Activated CD4-positive, CD25-positive, alpha-beta regulatory T cell treated with anti-CD3 and anti-CD28 coated beads, Interleukin-2, amount 50 U/mL, for 24 hours (primary cell): ENCODE measurements at regions not wholly inside any gene's neighbourhood (a gene's known extent, or its start where the extent isn't known, plus 50 kb on each side); places are given as distances from the start of the nearest gene placed in this dataset.
"Not testable (repeated sequence)": the region's sequence is repeated elsewhere in the genome, so short reads cannot be mapped to it uniquely, and the experiment has no call there.

ENCODE experiments used
- ATAC-seq, 2 donors: fragments of 150-1000 bp; cut with Tn5 transposase; one replicate each; pipeline ENCODE4 v1.10.0; 2021; ENCODE audit warnings: mild to moderate bottlenecking in 1 of 2, moderate library complexity in 1 of 2

GRCh38 chr11:28966951-28967350 is 858.8 kb downstream of the METTL15 start:
- ATAC-seq: no peak

GRCh38 chr11:28965819-28966218 is 857.6 kb downstream of the METTL15 start:
- no peak for ATAC-seq

- ATAC-seq: no peak
Observed at GRCh38 chr11:28964811-28965210, 856.6 kb downstream of the METTL15 start.

GRCh38 chr11:28963187-28963586 is 855.0 kb downstream of the METTL15 start:
- no peak for ATAC-seq

- no peak for ATAC-seq
Observed at GRCh38 chr11:28962502-28962901, 854.3 kb downstream of the METTL15 start.

GRCh38 chr11:28961726-28962125 is 853.5 kb downstream of the METTL15 start:
- no peak for ATAC-seq

GRCh38 chr11:28956446-28956845 is 848.3 kb downstream of the METTL15 start:
- no peak for ATAC-seq

- ATAC-seq: no peak
Observed at GRCh38 chr11:28951191-28951590, 843.0 kb downstream of the METTL15 start.

GRCh38 chr11:28939381-28939780 is 831.2 kb downstream of the METTL15 start:
- ATAC-seq: no peak

- no peak for ATAC-seq
Observed at GRCh38 chr11:28938091-28938490, 829.9 kb downstream of the METTL15 start.

GRCh38 chr11:28932940-28933339 is 824.8 kb downstream of the METTL15 start:
- no peak for ATAC-seq

- no peak for ATAC-seq
Observed at GRCh38 chr11:28924004-28924403, 815.8 kb downstream of the METTL15 start.

- no peak for ATAC-seq
Observed at GRCh38 chr11:28922386-28922981, 814.3 kb downstream of the METTL15 start.

- no peak for ATAC-seq
Observed at GRCh38 chr11:28919194-28919593, 811.0 kb downstream of the METTL15 start.

- ATAC-seq: no peak
Observed at GRCh38 chr11:28913883-28914282, 805.7 kb downstream of the METTL15 start.

GRCh38 chr11:28911829-28912228 is 803.6 kb downstream of the METTL15 start:
- ATAC-seq: no peak

GRCh38 chr11:28910926-28911325 is 802.7 kb downstream of the METTL15 start:
- no peak for ATAC-seq

- no peak for ATAC-seq
Observed at GRCh38 chr11:28903716-28904115, 795.5 kb downstream of the METTL15 start.

GRCh38 chr11:28900427-28900826 is 792.2 kb downstream of the METTL15 start:
- ATAC-seq: no peak

- ATAC-seq: no peak
Observed at GRCh38 chr11:28899706-28900105, 791.5 kb downstream of the METTL15 start.

GRCh38 chr11:28890601-28891040 is 782.4 kb downstream of the METTL15 start:
- not testable (repeated sequence) for ATAC-seq

- ATAC-seq: no peak
Observed at GRCh38 chr11:28887681-28888080, 779.5 kb downstream of the METTL15 start.

GRCh38 chr11:28879869-28880268 is 771.7 kb downstream of the METTL15 start:
- ATAC-seq: no peak

- no peak for ATAC-seq
Observed at GRCh38 chr11:28878025-28878424, 769.8 kb downstream of the METTL15 start.

GRCh38 chr11:28877340-28877739 is 769.2 kb downstream of the METTL15 start:
- no peak for ATAC-seq
